ENCODE measurements at regions not wholly inside any gene's neighbourhood (a gene's known extent, or its start where the extent isn't known, plus 50 kb on each side); places are given as distances from the start of the nearest gene placed in this dataset.

DNA sequence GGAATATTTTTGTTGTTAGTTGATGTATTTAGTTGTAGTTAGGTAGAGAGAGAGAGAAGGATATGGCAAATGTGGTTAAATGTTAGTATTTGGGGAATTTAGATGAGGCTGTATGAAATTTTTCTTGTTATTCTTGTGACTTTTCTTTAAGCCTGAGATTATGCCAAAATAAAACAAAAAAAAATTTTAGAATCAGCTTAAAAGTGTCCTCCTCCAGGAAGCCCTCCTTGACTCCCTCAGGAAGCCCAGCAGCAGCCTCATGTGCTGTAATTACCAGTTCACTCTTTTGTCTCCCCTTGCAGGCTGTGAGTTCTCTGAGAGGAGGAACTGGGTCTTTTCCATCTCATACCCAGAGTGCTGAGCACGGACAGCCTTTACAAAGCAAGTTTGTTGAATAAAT, 243.5 kb downstream of the TFCP2L1 start:
- Histone ChIP-seq H3K27ac (no peak overlapping the region), H3K9me3 (ENCODE audit: severe bottlenecking) (no peaks in the 10 kb centered on the region), H3K27me3 (ENCODE audit: insufficient read depth, low read depth, severe bottlenecking) (no peaks in the 10 kb centered on the region), H3K4me3 (ENCODE audit: low read depth, low read length) (no peak overlapping the region), H3K36me3 (no peaks in the 10 kb centered on the region)
- no peak for DNase-seq
- TF ChIP-seq, protein P1, sequence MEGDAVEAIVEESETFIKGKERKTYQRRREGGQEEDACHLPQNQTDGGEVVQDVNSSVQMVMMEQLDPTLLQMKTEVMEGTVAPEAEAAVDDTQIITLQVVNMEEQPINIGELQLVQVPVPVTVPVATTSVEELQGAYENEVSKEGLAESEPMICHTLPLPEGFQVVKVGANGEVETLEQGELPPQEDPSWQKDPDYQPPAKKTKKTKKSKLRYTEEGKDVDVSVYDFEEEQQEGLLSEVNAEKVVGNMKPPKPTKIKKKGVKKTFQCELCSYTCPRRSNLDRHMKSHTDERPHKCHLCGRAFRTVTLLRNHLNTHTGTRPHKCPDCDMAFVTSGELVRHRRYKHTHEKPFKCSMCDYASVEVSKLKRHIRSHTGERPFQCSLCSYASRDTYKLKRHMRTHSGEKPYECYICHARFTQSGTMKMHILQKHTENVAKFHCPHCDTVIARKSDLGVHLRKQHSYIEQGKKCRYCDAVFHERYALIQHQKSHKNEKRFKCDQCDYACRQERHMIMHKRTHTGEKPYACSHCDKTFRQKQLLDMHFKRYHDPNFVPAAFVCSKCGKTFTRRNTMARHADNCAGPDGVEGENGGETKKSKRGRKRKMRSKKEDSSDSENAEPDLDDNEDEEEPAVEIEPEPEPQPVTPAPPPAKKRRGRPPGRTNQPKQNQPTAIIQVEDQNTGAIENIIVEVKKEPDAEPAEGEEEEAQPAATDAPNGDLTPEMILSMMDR (IDR thresholded peaks at IDR 0.05; ENCODE audit: low read depth, low read length): no peak

- Histone ChIP-seq H3K27me3 (ENCODE audit: insufficient read depth, low read depth, severe bottlenecking) (no peaks in the 10 kb centered on the region), H3K9me3 (ENCODE audit: severe bottlenecking) (no peaks in the 10 kb centered on the region), H3K27ac (no peak overlapping the region), H3K4me3 (ENCODE audit: low read depth, low read length) (no peak overlapping the region), H3K36me3 (no peaks in the 10 kb centered on the region)
- DNase-seq: no peak
- TF ChIP-seq, protein P1 (IDR thresholded peaks at IDR 0.05; ENCODE audit: low read depth, low read length): no peak
Observed at GRCh38 chr2:121043061-121043826, 241.8 kb downstream of the TFCP2L1 start.

DNA sequence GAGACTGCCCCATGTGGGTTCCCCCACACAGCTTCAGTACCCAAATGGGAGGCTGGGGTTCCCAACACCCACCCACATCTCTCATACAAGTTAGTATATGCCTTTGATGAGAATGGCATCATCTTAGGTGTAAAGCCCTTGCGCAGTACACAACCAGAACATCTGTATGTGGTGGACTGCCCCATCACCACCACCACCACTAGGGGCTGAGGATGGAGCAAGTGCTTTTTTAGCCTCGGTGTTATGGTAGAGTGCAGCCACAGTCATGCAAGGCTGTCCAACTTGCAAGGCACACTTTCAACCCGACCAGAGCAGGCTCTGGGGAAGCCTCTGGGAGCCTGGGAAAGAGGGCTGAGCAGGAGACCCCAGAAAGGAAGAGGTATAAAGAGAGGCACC, 241.2 kb downstream of the TFCP2L1 start:
- Histone ChIP-seq H3K4me3 (ENCODE audit: low read depth, low read length) (no peak overlapping the region), H3K9me3 (ENCODE audit: severe bottlenecking) (no peaks in the 10 kb centered on the region), H3K27ac (no peak overlapping the region), H3K27me3 (ENCODE audit: insufficient read depth, low read depth, severe bottlenecking) (no peaks in the 10 kb centered on the region), H3K36me3 (no peaks in the 10 kb centered on the region)
- TF ChIP-seq, protein P1 (IDR thresholded peaks at IDR 0.05; ENCODE audit: low read depth, low read length): no peak
- no peak for DNase-seq

GRCh38 chr2:121044412-121044811, 240.6 kb downstream of the TFCP2L1 start:
- Histone ChIP-seq H3K27ac (no peak overlapping the region), H3K9me3 (ENCODE audit: severe bottlenecking) (no peaks in the 10 kb centered on the region), H3K27me3 (ENCODE audit: insufficient read depth, low read depth, severe bottlenecking) (no peaks in the 10 kb centered on the region), H3K4me3 (ENCODE audit: low read depth, low read length) (no peak overlapping the region), H3K36me3 (no peaks in the 10 kb centered on the region)
- TF ChIP-seq, protein P1 (IDR thresholded peaks at IDR 0.05; ENCODE audit: low read depth, low read length): peak; percentile 57
- DNase-seq: peak; percentile 38

- Histone ChIP-seq H3K4me3 (ENCODE audit: low read depth, low read length) (no peak overlapping the region), H3K36me3 (no peaks in the 10 kb centered on the region), H3K9me3 (ENCODE audit: severe bottlenecking) (no peaks in the 10 kb centered on the region), H3K27me3 (ENCODE audit: insufficient read depth, low read depth, severe bottlenecking) (no peaks in the 10 kb centered on the region), H3K27ac (no peak overlapping the region)
- DNase-seq: no peak
- TF ChIP-seq, protein P1 (IDR thresholded peaks at IDR 0.05; ENCODE audit: low read depth, low read length): no peak
Observed at GRCh38 chr2:121045245-121045644, 239.8 kb downstream of the TFCP2L1 start.

DNA sequence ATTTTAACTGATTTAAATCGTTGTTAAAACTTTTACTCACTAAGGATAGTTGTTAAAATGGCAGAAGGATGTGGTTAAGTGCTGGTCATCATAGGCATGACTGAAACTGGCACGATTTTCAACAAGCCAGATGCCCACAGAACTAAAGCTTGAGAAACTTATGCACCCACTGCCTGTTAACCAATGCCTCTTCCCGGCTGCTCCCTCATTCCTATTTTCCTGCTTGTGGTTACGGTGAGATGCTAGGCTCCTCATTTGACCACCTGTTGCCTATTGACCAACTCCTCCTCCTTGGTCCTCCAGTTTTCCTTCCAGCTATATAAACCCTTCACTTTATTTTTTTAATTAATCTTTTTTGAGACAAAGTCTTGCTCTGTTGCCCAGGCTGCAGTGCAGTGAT, 238.7 kb downstream of the TFCP2L1 start:
- H3K27ac ChIP-seq: no peak overlapping the region
- H3K9me3 ChIP-seq (ENCODE audit: severe bottlenecking): peaks cover 5% of the 10 kb centered on the region
- TF ChIP-seq, protein P1 (IDR thresholded peaks at IDR 0.05; ENCODE audit: low read depth, low read length): no peak
- DNase-seq: no peak
- no peaks in the 10 kb centered on the region for H3K27me3 ChIP-seq (ENCODE audit: insufficient read depth, low read depth, severe bottlenecking)
- H3K36me3 ChIP-seq: no peaks in the 10 kb centered on the region
- H3K4me3 ChIP-seq (ENCODE audit: low read depth, low read length): no peak overlapping the region
